Myocyte (in vitro differentiated cells): ENCODE measurements at regions not wholly inside any gene's neighbourhood (a gene's known extent, or its start where the extent isn't known, plus 50 kb on each side); places are given as distances from the start of the nearest gene placed in this dataset.

Experiments
- DNase-seq: peaks from one replicate; pipeline ENCODE4 v3.0.0-alpha.2; 2012; ENCODE audit warnings: low read depth

DNA sequence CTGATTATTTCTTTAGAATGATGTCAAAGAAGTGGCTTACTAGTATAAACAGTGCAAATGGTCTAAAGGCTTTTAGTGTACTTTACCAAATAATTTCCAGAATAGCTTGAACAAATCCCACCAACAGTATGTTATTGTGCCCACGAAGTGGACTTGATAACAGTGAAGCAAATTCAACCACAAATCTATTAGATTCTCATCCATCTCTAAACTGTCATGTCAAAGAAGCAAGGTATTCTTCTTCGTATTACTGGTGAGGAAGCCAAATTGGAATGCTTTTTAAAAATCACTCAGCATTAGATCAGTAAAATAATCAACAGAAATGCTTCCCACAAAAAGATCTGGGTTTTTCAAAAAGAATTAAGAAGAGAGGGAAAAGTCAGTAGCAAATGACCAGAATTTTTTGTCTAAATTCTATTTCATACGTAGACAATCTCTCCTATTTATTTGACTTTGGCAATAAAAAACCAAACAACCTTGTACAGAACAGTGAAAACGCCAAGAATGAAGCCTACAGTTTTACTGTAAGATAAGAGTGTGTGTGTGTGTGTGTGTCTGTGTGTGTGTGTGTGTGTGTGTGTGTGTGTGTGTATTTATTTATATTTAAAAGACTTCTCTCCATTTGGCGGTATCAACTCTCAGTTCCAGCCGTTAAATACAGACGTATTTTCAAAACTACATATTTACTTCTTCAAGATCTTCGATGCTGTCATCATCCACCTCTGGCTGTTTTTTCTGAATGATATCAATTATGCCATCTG, 114.6 kb downstream of the CYB561 start:
- DNase-seq = no peak

DNA sequence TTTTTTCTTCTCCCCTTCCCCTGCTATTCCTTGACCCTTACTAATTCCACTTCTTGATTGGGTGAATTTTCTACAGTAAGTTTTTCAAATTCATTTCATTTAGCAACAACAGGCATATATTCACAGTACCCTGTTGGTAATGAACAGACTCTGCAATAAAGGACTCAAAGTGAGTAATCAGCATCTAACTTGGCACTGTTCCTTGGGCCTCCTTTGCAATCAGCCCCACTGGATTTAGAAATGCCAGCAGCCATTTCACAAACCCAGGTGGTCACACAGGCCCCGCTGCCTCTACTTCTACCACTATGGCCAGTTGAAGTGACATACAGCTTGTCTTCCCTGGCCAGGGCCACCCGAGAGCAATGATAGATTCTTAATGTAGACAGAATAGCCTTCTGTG, 113.8 kb downstream of the CYB561 start:
- no peak for DNase-seq

DNA sequence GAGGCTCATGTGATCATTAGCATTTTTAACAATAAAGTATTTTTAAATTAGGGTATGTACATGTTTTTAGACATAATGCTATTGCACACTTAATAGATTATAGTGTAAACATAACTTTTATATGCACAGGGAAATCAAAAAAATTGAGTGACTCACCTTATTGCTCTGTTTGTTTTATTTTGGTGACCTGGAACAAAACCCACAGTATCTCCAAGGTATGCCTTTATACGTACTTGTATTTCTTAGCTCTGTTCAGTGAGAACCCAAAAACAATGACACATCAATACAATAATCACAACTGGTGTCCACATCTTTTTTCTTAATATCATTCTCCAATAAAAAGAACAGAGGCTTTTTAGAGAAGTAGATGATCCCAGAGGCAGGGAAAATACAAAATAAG, 112.2 kb downstream of the CYB561 start:
- DNase-seq = no peak

DNA sequence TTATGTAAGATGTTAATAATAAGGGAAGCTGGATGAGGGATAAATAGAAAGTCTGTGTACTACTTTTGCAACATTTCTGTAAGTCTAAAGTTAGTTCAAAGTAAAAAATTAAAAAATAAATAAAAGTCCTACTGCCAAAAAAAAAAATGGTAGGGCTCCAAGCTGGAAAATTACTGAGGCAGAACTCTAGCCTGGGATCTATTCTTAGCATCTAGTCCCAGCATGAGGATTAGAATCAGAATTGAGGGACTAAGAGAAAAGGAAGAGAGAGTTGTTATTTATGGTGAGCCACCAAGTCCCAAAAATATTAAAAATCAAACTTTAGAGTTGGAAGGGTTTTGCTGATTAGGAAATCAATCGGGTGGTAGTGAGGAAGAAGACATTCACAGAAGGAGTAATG, 110.3 kb downstream of the CYB561 start:
- peak; percentile 46 for DNase-seq

DNA sequence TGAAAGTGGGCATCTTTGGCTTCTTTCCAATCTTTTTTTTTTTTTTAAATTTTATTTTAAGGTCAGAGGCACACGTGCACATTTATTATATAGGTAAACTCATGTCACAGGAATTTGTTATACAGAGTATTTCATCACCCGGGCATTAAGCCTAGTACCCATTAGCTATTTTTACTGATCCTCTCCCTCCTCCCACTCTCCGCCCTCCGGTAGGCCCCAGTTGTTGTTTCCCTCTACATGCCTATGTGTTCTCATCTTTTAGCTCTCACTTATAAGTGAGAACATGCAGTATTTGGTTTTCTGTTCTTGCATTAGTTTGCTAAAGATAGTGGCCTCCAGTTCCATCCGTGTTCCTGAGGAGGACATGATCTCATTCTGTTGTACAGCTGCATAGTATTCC, 108.5 kb downstream of the CYB561 start:
- no peak for DNase-seq

DNA sequence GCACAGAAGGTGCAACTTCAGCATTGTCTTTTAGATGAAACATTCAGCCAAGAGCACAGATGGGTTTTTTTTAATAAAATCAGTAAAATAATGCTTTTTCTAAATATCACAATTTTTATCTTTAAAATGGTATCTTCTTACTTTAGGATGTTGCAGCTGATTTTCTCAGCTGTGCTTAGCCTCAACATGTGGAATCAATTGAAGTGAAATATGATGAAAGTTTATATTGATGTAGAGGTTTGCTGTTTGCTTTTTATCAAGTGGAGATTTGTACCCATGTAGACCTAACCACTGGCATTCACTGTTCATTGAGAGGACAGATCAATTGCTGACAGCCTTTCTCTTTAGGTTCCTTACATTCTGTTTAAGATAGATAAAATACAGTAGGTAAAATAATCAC, 107.8 kb downstream of the CYB561 start:
- DNase-seq = no peak

DNA sequence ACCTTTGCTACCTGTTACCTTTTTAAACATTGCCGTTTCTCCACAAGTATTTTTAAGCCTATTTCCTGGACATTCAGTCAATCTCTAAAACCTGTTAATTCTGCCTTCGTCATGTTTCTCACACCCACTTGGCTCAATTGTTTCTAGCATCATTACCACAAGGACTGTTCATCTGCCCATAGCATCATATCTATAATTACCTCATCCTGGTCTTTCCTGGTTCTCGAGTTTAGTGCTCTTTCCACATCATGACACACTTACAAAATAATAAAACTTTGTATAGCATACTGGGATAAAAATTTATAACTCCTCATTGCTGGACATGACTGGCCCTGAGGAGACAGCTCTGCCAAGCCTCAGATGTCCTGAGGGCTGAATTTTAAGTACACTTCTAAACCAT, 104.8 kb downstream of the CYB561 start:
- no peak for DNase-seq

DNA sequence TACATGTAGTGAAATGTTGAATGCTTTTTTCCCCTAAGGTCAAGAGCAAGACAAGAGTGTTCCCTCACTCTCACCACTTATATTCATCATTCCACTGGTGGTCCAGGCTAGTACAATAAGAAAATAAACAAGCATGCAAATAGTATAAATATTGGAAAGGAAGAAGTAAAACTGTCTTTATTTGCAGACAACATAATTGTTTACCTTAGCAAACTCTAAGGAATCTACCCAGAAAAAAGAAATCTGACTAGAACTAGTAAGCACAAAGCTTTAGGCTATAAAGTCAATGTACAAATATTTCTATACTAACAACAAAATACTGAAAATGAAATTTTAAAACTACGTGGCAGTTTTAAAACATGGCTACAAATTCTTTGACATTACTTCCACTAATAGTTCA, 101.7 kb downstream of the CYB561 start:
- no peak for DNase-seq

DNA sequence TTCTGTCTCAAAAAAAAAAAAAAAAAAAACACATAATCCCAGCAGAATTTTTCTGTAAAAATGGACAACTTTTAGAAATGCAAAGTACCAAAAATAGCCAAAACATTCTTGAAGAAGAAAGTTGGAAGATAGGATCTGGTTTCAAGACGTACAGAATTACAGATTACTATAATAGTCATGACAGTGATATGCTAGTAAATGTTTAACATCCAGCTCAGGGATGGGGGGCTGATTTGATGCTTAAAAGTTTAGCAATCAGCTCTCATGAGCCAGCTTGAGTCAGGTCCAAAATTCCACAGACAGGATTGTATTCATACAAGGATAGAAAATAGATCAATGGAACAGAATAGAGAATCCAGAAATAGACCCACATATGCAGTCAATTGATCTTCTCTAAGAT, 100.5 kb downstream of the CYB561 start:
- DNase-seq = no peak

DNA sequence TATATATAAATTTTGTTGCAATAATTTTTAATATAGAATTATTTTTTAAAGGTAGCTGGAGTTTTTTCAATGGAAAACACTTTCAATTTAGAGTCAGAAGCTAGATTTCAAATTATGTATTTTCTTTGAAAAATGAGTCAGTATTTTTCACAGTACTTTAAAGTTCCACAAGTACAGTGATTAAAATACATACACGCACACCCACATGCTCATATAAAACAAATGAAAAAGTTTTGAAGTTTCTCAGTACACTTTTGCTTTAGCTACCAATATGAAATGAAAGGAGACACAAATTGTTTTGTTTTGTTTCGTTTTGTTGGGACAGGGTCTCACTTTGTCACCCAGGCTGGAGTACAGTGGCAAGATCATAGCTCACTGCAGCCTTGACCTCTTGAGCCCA, 98.6 kb downstream of the CYB561 start:
- DNase-seq = no peak

DNA sequence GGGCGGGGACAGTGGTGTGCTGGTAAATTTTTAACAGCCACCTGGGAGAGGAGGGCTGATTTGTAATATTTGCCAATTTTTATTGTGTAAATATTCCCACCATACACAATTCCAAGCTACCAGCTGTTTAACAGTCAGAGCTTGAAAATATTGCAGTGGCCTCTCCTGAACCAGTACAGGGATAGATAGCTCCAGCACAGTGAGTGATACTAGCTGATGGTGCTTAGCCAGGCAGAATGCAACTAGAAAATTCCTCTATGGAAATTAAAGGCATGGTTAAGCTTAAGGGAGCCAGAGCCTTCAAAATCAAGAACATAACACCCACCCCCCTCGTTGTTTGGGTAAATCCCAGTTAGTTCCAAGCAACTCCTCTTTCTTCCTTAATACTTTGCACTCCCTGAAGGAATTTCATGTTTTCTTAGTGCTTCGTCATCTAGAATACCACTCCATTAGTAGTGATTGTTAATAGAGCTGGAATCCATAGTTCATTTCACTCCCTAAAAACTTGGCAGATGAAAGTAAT, 96.6 kb downstream of the CYB561 start:
- peak; percentile 52 for DNase-seq

DNA sequence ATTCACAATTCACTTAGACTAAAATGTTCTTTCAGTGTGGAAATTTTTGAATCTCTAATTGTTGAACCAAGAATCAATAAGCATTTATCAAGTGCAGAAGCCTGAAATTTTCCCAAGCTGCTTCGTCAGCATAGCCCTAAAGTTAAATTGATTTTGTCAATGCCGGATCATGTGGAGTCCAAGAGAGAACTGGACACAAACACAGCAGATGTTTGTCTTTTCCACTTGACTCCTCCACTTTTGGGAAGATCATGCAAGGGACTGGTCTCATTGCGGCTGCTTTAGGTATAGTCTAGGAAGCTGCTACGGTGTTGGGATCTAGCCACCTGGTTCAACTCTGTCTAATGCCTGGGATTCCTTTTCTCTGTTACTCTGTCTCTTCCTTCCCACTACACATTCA, 95.7 kb downstream of the CYB561 start:
- no peak for DNase-seq

DNA sequence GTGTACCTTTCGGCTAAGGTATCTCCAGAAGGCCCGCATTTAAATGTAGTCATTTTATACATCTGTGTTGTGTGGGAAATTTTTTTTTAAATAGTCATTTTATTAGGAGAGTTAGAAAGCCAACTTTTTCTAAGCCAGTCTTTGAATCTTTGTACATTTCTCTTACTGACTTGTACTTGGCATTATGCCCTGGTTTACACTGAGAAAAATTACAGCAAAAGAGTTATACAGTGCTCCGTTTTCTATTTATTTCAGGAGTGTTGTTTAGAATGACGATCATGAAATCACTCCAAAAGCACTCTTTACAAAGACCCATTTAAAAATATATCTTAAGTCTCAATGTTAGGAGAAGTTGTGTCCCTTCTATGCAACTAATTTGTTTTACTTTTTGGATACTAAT, 91.8 kb downstream of the CYB561 start:
- DNase-seq = no peak

DNA sequence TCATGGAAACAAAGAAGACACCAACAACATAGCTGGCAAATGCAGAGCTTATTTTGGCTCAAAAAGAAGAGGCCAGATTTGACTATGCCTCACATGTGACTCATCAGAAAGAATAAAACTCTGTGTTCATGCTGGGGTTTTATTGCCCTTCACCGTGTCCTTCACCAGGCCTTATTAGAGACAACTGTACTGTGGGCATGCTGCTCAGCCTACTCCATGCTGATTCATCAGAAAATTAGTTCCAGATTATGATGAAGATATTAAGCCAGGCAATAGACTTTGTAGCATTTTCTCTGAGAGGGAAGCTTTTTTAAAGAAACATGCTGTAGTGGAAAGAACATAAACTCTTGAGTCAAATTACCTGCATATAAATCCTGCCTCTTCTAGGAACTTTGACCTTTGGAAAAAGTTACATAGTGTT, 89.8 kb downstream of the CYB561 start:
- peak; percentile 78 for DNase-seq

DNA sequence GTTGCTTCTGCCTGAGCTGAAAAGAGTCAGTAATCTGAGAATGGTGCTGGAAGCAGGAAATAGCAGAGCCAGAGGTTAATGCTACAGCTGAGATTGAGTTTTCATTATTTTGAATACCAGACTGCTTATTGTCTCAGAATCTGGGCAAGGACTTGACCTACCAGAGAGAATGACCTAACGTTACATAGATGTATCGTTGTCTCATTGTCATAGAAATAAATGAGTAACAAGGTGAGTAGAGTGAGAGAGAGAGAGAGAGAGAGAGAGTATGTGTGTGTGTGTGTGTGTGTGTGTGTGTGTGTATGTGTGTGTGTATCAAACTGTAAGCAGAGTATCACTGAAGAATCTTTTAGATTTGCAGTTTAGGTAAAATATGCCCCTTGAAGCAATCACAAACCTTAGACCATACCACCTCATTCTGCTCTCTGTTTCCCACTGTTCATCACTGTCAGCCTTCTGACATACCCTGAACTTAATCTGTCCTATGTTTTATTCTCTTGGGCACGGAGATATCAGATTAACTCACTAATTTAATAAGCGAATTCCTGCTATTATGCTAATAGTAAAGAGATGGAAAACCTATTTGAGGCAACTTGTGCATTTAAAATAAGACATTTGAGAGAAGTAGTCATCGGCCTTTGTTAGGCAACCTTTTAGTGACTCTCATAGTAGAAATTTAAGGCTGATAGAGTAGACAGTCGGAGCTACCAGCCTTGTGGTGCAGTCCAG, 87.8 kb downstream of the CYB561 start:
- DNase-seq = peak; percentile 65

DNA sequence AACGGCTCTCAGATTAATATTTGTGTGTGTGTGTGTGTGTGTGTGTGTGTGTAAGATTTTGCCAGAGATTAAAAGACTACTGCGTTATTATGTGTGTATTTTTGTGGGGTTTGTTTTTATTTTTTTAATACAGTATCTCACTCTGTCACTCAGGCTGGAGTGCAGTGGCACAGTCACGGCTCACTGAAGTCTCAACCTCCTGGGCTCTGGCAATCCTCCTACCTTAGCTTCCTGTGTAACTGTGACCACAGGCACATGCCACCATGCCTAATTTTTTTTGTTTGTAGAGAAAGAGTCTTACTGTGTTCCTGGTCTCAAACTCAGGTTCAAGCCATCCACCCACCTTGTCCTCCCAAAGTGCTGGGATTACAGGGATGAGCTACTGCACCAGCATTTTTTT, 87.2 kb downstream of the CYB561 start:
- DNase-seq = no peak

DNA sequence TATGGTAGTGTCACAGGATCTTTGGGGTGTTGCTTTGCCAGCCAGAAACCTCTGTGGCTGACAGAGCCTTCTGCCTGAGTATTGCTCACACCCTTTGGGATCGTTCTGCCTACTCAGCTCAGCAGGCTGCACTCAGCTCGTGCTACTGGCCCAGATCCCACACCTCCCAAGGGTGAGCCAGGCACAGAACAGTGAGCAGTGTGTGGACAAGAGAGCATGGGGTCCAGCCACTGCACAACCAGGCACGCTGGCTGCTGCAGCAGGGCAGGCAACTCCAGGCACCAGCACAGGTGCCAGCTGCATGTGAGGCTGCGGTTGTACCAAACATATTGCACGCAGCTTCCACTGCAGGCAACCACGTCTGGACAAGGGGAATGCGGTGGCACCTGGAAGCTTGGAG, 84.9 kb downstream of the CYB561 start:
- DNase-seq = no peak

DNA sequence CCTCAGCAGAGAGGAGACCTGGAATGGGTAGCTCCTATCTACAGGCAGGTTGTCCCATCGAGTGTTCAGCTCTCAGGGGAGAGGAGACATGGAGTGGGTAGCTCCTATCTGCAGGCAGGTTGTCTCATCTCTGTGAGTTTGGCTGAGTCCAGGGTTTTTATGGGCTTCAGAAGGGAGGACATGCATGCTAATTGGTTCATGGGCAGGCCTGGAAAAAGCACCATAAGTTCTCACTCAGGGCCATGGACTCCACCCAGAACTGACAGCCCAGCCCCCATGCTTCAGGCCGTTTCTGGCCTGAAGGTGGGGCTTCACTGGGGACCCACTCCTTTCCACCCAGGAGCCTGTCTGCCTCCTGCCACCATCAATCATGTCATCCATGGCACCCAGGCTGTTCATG, 84.0 kb downstream of the CYB561 start:
- DNase-seq = no peak

DNA sequence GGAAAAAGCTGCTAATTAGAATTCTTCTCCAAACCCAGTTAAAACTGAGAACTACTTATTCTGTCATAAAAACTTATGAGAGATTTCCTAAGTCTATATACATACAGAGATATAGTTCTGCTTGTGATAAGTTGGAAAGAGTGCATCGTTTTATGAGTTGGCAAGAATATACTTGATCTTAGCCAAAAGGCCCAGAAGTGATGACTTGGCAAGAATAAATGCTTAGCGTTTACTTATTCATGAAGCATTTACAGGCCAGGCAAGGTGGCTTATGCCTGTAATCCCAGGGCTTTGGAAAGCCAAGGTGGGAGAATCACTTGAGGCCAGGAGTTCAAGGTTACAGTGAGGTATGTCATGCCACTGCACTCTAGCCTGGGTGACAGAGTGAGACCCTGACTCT, 81.7 kb downstream of the CYB561 start:
- DNase-seq = no peak

DNA sequence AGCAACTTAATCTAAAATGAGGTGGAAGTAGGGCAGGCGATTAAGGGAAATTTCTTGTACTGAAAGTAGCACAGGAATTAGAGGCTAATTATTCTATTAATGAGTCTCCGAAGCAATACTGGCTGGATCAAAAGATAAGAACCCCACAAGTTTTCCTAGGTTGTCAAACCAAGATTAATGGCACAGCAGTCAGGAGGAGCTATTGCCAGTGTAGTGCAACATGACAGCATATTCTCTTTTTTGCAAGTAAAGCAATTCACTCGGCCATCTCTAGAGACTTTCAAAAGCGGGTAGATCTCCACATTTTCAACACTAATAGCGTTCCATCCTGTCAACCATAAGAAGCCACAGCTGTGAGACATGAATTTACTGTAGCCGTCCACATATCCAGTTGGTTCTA, 81.2 kb downstream of the CYB561 start:
- DNase-seq = no peak

DNA sequence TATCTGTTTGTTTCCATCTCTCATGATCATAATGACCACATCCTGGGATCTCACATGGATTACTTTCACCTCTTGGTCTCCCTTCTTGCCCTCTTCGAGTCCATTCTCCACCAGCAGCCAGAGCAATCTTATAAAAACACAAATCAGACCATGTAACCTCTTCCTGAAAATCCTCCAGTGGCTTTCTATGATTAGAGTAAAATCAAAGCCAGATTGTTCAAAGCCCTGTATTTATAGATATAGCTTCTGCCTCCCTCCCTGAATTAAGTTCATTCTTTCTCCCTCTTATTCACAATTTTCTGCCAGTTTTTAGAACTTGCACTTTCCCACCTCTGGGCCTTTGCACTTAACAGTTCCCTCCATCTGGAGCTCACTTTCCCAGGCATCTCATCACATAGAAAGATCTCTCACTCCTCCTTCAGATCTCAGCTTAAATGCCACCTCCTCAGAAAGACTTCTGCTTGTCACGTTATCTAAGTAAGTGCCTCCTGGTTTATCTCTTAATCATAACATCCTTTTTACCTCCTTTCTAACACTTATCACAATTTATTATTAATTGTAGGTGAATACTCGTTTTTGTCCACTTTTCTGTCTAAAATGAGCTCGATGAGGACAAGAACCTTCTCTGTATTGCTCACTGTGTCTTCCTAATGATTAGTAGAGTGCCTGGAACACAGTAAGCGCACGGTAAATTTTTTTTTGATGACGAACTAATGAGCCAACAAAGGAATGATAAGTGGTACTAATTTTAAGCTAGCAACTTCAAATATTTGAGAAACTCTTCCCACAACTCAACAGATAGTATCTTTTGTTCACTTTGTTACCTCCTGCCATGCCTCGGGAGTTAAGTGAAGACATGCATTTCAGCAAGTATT, 80.5 kb downstream of the CYB561 start:
- DNase-seq = no peak

DNA sequence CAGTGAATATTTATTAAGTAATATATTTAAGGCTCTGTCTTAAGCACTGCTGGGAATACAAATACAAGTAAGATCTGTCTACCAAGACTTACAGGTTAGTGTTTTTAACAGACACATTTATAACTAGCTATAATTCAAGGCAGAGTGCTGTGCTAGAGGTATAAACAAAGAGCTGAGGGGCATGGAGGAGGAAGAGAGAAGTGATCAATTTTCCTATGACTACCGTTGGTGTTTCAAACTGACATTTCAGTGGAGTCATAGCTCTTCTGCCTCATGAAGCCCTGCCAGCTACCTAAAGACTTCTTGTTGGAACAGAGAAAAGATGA, 79.9 kb downstream of the CYB561 start:
- no peak for DNase-seq
